Nucleus accumbens (tissue), 56 donors: ENCODE measurements at regions not wholly inside any gene's neighbourhood (a gene's known extent, or its start where the extent isn't known, plus 50 kb on each side); places are given as distances from the start of the nearest gene placed in this dataset.

Experiments
- DNase-seq, 56 donors: peaks; one replicate each; lab custom pipeline; 2025; lab: John Stamatoyannopoulos, UW

DNA sequence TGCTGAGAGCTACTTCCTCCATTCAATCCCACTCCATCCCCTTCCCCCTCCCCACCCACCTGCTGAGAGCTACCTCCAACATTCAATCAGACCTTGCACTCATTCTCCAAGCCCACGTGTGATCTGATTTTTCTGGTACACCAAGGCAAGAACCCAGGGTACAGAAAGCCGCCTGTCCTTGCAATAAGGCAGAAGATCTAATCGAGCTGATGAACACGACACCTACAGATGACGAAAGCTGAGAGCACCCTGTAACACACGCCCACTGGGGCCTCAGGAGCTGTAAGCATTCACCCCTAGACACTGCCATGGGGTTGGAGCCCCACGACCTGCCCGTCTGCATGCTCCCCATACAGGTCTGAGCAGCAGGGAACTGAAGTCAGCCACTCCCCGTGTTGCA is 58.3 kb downstream of the TRIML1 start:
- no peak for DNase-seq

DNA sequence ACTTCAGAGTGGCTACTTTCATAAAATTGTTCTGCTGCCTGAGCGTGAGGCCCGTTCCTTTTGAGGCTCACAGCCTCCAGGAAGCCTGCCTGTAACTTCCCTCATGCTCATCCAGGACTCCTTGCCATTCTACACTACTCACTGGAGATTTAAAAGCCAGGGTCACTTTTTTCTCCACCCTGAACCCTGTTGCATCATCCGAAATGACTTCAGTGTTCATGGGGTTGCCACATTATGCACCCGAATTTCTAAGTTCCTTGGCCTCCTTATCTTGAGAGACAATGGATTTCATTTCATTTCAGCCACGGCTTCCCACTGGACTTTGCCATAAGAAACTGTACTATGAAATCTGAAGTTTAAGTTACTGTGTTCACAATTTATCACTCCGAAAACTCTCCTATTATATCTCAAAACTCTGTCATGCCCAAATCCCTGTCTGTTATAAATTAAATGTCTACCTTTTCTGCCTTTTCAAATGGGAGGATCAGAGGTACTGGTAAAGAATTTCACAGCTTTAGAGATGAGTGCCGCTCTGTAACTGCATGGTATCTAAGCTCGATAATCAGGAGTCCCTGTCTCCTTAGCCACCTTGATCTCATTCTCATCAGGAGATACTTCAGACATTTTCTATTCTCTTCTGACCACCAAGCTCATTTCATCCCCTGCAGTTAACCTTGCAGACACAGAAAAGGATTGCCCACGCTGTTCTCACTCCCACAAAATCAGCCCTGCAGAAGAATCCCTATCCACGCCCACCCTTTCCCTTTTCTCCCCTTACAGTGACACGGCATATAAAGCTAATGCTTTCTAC is 59.9 kb downstream of the TRIML1 start:
- peak in 3 of 56 donors; percentile 19 to 23 (median 23) for DNase-seq

DNA sequence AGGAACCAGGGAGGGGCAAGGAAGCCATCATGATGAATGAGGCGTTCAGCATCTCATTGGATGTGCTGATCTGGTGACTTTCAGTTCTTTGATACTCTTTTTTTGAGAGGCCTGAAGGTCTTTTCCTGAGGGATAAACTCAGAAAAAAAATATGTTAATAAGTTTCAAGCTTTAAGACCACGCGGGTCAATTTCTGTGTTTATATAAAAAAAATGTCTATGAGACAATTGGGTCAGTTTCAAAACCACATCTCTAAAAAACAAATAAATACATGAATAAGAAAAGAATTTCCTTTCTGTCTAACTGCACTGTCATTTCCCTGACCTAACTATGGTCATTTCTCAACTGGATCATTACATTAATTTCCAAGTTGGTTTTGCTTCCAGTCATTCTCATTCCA is 62.6 kb downstream of the TRIML1 start:
- no peak for DNase-seq

DNA sequence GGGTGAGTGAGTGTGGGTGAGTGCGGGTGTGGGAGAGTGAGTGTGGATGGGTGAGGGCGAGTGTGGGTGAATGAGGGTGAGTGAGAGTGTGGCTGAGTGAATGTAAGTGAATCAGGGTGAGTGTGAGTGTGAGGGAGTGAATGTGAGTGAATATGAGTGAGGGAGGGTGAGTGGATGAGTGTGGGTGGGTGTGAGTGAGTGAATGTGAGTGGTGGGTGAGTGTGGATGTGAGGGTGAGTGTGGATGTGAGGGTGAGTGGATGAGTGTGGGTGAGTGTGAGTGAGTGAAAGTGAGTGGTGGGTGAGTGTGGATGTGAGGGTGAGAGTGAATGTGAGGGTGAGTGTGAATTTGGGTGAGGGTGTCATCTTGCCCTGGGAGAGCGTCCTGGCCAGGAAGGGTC is 67.5 kb downstream of the TRIML1 start:
- DNase-seq, result no peak

DNA sequence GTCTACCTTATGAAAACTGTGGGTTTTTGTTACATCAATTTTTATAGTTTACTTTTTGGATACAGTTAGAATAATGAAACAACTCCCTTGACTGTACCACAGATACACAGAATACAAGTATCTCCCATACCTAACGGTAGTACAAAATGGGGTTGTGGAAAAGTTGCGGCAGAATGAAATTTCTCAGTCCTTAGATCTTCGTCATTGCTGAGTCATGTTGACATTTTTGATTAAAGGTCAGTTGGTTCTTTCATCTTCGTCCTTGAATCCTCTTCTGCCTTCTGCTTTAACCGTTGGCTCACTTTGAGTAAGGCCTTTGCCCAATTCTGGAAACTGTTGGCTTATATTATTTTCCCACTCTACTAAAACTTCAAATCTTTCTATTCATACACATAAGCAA is 75.6 kb downstream of the TRIML1 start:
- DNase-seq, result no peak

DNA sequence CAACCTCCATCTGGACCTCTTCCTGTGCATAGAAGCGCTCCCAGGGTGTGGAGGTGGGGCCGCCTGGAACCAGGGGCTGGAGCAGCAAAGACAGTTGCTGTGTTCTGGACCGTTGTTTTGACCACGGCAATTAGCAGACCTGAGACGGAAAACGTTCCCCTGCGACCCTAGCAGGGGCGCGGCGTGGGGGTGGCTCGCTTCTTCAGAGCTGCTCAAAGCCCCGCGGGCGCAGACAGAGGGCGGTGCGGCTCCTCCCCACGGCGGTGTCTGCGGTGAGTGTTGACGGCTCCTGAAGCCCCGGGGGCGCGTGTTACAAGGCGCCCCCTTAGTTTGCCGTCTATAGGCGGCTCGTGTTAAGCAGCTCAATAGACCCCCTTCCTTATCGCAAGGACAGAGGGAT is 79.2 kb downstream of the TRIML1 start:
- DNase-seq, result no peak

DNA sequence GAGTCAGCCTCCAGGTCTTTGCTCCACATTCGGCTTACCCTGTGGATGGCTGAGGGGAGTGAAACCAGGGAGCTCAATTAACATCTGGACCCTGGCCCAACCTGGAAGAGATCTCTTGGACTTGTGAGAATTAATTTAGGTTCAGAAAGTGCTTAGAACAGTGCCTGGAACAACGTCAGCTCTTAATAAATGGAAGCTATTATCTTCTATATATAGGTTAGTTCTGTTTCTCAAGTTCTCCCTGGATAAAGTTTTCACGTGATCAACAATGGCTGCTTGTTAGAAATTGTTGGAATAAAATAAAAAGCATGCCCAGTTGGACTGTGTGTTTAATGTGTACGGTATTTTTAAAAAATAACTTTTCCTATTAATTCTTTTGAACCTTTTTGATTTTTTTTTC is 80.8 kb downstream of the TRIML1 start:
- DNase-seq, result no peak

DNA sequence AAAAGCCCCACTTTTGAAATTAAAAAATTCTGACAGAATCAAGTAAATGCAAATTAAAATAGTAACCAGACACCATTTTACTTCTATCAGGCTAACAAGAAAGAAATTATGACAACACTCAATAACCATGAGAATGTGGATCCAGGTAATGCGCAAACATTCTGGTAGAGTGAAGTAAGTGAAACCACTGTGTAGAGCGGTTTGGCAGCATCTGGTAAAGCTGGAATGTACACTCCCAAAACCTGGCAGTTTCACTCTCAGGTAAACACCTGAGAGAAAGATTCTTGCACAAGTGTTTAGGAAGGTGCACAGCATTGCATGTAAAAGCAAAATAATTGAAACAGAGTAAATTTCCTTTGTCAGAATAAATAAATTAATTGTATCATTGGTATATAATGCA is 81.8 kb downstream of the TRIML1 start:
- DNase-seq, result no peak

DNA sequence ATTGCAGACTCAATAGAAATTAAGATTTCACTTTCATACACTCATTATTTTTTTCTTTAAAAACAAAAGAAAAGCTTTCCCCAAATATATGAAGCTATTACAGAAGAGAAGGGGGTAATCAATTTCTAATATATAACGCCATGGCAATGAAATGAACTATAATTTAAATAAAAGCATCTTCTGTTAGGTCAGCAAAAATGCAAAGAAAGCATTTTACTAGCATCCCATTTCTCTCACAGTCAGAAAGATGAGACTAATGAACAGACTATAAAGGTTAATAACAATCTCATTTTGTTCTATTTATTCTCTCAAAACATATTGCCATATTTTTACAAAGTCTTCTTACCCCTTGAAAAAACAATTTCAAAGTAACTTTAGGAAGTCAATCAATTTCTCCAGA is 89.0 kb downstream of the TRIML1 start:
- no peak for DNase-seq

DNA sequence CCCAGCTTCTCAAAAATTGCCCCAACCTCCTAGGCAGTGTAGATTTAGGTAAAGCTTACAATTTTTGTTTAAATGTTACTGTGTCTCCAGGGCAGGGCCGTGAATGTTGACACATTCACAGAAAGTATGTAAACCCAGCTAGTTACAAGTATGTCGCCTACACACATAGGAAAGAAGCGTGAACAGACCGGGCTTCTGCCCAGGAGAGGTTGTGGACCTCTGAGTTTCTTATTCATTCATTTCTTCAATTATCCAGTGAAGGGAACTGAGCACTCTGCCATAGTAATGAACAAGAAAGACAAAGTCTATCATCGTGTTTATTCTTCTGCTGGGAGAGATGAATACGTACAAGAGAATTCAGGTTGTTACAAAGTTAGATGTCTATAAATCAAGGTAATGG is 93.2 kb downstream of the TRIML1 start:
- DNase-seq, result no peak

DNA sequence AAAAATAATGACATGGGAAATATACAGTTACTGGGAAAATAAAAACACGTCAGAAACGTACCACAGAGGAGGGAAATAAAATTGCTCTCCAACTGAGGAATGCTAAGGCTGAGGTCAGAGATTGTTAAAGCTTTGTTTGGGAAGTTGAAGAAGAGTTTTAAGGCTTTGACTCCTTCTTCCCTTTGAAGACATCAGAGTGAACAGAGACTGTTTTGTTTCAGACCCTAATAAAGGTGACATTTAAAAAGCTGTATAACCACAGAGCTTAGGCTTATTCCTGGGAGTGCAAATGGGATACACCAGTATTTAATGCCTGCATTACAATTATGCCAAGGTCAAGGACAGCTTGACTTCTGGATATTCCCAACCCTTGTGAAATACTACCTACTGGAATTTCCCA is 102.8 kb downstream of the TRIML1 start:
- DNase-seq, result no peak

DNA sequence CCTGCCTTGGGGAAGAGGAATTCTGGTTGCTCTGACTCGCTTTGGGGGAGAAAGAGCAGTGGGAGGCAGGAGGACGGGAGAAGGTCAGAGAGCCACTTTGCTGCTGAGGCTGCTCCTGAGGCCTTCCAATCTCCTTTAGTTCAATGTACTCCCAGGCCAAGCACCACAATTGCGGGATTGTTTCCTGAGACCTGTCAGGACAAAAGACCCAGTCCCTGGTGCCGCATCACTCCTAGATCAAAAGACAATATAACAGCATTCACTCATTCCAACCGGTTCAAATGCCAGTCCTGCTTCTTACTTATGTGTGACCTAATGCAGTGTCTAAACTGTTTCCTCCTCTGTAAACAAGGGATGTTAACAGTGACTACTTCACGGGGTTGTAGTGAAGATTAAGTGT is 106.4 kb downstream of the TRIML1 start:
- no peak for DNase-seq

DNA sequence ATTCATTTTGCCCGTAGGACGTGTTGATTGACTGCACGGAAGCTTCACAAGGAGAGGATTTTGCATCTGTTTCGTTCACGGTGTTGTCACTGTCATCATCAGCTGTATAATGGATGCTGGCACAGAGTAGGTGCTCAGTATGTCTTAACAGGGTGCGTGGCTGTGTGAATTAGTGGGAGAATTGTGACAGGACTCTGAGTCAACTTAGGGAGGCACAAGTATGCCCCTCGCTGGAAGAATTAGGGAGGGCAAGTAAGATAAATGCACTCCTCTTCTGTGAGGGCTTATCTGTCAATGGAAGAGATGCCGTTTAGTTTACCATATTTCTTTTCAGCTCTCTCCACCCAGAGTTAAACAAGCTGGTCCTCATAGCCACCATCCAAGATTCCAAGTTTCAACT is 107.2 kb downstream of the TRIML1 start:
- DNase-seq, result no peak

DNA sequence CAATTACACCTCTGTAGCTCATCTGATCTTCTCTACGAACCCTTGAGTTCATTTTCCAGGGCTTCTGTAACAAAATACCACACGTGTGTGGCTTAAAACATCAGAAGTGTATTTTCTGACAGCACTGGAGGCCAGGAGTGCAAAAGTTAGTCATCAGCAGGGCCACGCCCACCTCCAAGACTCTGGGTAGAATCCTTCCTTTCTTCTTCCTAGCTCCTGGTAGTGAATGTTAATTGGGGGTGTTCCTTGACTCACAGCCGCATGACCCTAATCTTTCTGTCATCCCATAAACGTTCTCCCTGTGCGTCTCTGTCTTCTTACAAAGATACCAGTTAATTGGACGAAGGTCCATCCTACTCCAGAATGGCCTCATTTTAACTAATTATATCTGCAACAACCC is 115.0 kb downstream of the TRIML1 start:
- peak in 3 of 56 donors; percentile 4 to 42 (median 4) for DNase-seq

DNA sequence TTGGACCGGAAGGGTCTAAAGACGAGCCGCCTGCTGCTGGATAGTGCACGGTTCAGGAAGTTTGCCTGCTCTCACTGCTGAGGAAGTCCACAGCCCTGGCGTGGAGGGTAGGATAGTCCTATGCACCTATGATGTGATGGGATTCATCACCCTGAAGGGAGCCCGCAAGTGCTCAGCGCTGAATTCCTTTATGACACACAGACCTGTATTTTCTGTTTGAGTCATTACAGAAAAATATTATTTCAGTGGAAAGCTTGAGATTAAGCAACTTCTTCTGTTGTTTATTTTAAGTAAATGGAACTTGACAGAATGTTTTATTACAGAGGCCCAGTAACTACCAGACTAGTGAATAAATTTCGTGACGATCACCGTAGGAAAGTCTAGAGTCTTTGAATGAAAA is 123.2 kb downstream of the TRIML1 start:
- DNase-seq, result no peak

DNA sequence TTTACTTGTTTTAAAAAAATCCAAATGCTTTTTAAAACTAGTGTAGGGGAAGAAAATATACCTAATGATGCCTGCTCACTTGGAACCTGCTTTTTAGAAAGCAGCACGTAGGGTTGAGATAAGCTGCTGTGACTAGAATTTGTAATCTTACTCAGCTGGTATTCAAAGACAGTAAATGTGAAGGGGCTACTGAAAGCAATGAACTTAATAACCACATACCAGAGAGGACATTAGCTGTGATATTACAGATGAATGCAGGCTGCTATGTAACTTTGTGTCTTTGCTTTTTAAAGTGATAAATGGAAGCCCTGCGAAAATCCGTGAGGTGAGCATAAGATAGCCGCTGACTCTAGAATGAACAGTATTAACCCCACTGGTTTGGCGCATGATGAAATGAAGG is 124.1 kb downstream of the TRIML1 start:
- no peak for DNase-seq

DNA sequence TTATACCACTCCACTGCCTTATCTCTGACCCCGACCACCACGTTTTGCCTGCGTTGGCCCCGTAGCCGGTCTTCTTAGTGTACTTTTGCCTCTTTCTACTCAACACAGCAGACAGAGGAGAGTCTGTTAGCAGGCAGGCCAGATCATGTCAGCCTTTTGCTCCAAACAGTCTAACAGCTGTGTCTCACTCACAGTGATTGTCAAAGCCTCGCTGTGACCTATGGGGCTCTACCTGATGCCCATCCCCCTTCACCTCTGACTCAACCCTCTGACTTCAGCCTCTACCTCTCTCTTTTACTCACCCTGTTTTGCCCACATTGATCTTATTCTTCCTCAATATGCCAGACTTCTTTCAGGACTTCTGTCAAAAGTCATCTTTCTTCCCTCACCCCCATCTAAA is 127.1 kb downstream of the TRIML1 start:
- no peak for DNase-seq

DNA sequence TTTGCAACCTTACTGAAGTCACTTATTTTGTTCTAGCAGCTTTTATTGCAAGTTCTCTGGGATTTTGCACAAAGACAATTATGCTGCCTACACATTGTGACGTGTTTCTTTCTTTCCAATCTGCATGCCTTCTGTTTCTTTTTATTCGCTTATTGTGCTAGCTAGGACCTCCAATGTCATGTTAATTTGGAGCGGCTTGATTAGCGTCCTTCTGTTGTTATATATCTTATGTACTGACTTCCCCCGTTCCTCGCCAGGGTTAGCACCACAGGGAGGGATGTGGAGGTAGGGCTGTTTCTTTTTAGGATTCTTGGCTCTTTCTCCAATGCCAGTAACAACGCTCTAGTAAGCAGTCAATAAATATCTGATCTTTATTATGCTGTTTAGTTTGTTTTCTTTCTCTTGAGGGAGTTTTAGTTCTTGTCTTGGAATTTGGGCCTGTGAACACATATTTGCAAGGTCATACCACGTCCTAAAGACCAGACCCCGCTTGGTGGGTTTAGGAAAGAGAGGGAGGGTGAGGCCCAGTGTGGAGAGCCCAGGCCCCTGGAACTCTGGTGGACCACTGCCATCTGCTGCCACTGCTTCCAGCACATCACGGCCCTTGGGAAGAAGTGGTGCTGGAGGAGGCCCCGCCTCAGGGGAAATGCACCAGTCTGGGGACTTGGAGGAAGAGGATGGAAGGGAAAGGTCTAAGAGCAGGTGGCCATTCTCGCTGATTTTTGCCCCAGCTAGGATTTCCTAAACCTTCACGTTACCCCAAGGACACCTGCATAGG is 129.1 kb downstream of the TRIML1 start:
- no peak for DNase-seq

DNA sequence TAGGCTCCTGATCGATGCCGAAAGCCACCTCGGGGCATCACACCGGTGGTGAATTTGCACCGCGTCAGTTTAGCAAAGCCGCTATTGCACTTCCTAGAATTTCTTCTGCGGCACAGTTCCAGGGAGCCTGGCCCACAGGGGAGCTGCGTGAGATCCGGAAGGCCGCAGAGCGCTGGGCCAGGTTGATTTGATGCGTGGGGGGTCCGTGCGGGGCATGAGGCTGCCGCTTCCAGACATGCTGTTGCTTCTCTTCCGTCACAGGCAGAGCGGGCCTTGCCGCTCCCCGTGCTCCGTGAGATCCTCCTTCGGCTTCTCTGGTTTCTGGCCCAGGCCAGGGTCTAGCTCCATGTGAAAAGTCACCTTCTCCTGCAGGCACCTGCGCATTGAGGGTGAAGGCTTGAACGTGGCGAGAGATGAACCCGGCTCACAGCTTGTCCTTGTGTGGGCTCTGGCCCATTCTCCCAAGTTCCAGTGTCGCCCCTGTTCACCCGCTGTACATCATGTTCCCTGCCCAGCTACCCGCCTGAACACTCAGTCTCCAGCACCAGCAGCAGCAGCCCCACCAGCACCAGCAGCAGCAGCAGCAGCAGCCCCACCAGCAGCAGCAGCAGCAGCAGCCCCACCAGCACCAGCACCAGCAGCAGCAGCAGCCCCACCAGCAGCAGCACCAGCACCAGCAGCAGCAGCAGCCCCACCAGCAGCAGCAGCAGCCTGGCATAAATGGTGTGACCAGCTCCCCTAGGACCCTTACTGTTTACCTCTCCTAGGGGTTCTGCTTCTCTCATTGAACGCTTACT is 131.2 kb downstream of the TRIML1 start:
- peak in 1 of 56 donors; percentile 23 for DNase-seq

DNA sequence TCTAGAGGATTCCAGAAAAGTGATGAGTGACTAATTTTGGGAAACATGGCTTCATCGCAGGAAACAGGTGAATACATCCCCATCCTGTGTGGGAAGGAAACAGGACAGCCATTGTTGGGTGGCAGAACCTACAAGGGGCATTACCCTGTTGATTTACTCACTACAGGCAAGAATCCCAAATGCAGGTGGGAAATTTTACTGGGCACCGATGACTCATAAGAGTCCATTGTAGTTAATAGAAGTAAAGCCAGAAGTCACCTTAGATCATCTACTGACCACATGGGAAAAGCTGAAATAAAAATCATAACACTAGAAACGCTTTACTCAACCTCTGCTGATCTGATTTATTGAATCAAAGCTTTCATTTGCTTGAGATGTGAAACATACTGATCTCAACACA is 136.4 kb downstream of the TRIML1 start:
- no peak for DNase-seq

DNA sequence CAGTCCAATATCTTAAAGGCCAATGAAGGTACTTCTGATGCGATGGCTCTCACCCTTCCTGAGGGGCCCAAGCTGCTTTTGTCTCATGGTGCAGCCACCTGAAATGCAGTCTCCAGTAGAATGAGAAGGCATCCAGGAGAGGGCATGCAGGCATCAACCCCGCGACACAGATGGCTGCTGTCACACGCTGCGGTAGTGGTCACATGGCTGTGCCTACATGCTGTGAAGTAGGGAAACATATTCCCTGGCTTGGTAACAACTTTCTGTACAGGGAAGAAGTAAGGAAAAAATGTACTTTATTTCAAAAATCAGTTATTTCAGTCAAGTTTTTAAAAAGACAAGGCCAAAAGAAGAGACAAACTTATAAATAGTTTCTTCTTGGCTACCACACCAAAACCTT is 139.9 kb downstream of the TRIML1 start:
- DNase-seq, result no peak
